ENCODE measurements at regions not wholly inside any gene's neighbourhood (a gene's known extent, or its start where the extent isn't known, plus 50 kb on each side); places are given as distances from the start of the nearest gene placed in this dataset.
"Not testable (repeated sequence)": the region's sequence is repeated elsewhere in the genome, so short reads cannot be mapped to it uniquely, and the experiment has no call there.

- not testable (repeated sequence) for TF ChIP-seq POLR2A (IDR thresholded peaks at IDR 0.05)
- TF ChIP-seq, protein P1, sequence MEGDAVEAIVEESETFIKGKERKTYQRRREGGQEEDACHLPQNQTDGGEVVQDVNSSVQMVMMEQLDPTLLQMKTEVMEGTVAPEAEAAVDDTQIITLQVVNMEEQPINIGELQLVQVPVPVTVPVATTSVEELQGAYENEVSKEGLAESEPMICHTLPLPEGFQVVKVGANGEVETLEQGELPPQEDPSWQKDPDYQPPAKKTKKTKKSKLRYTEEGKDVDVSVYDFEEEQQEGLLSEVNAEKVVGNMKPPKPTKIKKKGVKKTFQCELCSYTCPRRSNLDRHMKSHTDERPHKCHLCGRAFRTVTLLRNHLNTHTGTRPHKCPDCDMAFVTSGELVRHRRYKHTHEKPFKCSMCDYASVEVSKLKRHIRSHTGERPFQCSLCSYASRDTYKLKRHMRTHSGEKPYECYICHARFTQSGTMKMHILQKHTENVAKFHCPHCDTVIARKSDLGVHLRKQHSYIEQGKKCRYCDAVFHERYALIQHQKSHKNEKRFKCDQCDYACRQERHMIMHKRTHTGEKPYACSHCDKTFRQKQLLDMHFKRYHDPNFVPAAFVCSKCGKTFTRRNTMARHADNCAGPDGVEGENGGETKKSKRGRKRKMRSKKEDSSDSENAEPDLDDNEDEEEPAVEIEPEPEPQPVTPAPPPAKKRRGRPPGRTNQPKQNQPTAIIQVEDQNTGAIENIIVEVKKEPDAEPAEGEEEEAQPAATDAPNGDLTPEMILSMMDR (IDR thresholded peaks at IDR 0.05): not testable (repeated sequence)
These were observed 669.2 kb upstream of the PABPC5 start for GRCh38 chrX:90765482-90765881.

All from stomach (tissue), 4 donors.